NCI-H82 treated with DMSO at 0.1 percent for 48 hours (cell line): ENCODE measurements at regions not wholly inside any gene's neighbourhood (a gene's known extent, or its start where the extent isn't known, plus 50 kb on each side); places are given as distances from the start of the nearest gene placed in this dataset.

Source experiments
- DNase-seq: peaks from one replicate; lab custom pipeline; 2025; ENCODE audit not compliant: unreplicated experiment; lab: John Stamatoyannopoulos, UW

GRCh38 chr5:17163221-17163620 lies 54.2 kb upstream of the BASP1 start:
- no peak for DNase-seq

- no peak for DNase-seq
Observed at GRCh38 chr5:17167171-17167891, 50.1 kb upstream of the BASP1 start.
